Testis (tissue), 2 donors: ENCODE measurements at regions not wholly inside any gene's neighbourhood (a gene's known extent, or its start where the extent isn't known, plus 50 kb on each side); places are given as distances from the start of the nearest gene placed in this dataset.

Experiments
- CTCF ChIP-seq, 3 experiments: fragments of 450-650 bp in 2 of 3; fragments of 200-600 bp in 1 of 3; sonication (generic) in 1 of 3; IDR thresholded peaks; one replicate each; pipeline ENCODE4 v1.5.1; 2016 to 2019; ENCODE audit warnings: antibody characterized with exemption in 3 of 3, mild to moderate bottlenecking in 2 of 3, moderate library complexity in 1 of 3
- POLR2A ChIP-seq: fragments of 450-650 bp; IDR thresholded peaks from one replicate; pipeline ENCODE4 v1.6.1; 2017; ENCODE audit warnings: antibody characterized with exemption, mild to moderate bottlenecking, moderate library complexity

- TF ChIP-seq CTCF (IDR thresholded peaks at IDR 0.05) (no peak), POLR2A (no peak)
Measured at GRCh38 chr12:85461127-85461526, 181.1 kb downstream of the ALX1 start.
